ENCODE measurements at regions not wholly inside any gene's neighbourhood (a gene's known extent, or its start where the extent isn't known, plus 50 kb on each side); places are given as distances from the start of the nearest gene placed in this dataset.

GRCh38 chr2:78423631-78424030 is 601.9 kb upstream of the REG3G start:
- Mint-ChIP-seq H3K4me3 (no peak overlapping the region), H3K27ac (no peak overlapping the region), H3K36me3 (ENCODE audit: insufficient read depth in 1 of 3, low read depth in 3 of 3) (no peaks in the 10 kb centered on the region), H3K4me1 (no peaks in the 10 kb centered on the region), H3K9me3 (no peaks in the 10 kb centered on the region), H3K27me3 (ENCODE audit: low read depth) (no peaks in the 10 kb centered on the region)
- Histone ChIP-seq H3K18ac (ENCODE audit: insufficient read length, low read depth, low read length) (no peak overlapping the region), H3K14ac (ENCODE audit: insufficient read depth, low read length) (no peak overlapping the region), H3K4ac (ENCODE audit: low read depth, low read length) (no peak overlapping the region), H3K23me2 (ENCODE audit: insufficient read length, low read depth, low read length, poor library complexity, severe bottlenecking) (no peaks in the 10 kb centered on the region), H4K8ac (replicated peaks; ENCODE audit: insufficient read length, low read depth, low read length) (no peak overlapping the region), H3K27me3 (ENCODE audit: insufficient read depth, low read length) (no peaks in the 10 kb centered on the region), H3K79me2 (ENCODE audit: insufficient read depth, low read length) (no peaks in the 10 kb centered on the region), H2BK120ac (ENCODE audit: low read depth, low read length, poor library complexity, severe bottlenecking) (no peak overlapping the region), H2AFZ (ENCODE audit: low read length) (no peak overlapping the region), H3K27ac (ENCODE audit: insufficient read length, low read depth, low read length) (no peak overlapping the region), H2BK20ac (ENCODE audit: low read depth, low read length, poor library complexity, severe bottlenecking) (no peak overlapping the region), H3K4me1 (ENCODE audit: insufficient read depth, low read length) (no peaks in the 10 kb centered on the region), H2BK5ac (ENCODE audit: insufficient read length, low read length) (no peak overlapping the region), H2AK5ac (ENCODE audit: insufficient read length, low read length) (no peak overlapping the region), H3K79me1 (ENCODE audit: insufficient read depth, low read depth, low read length, poor library complexity, severe bottlenecking) (no peaks in the 10 kb centered on the region), H4K5ac (ENCODE audit: insufficient read length, low read depth, low read length) (no peak overlapping the region), H3K4me2 (ENCODE audit: insufficient read depth, insufficient read length, low read length) (no peak overlapping the region), H4K91ac (ENCODE audit: insufficient read length, low read depth, low read length) (no peak overlapping the region), H3K9ac (ENCODE audit: extremely low read depth, insufficient read length, low read length) (no peak overlapping the region), H4K20me1 (ENCODE audit: control insufficient read depth, insufficient read depth, insufficient read length) (no peaks in the 10 kb centered on the region), H3T11ph (ENCODE audit: low read length) (no peak overlapping the region), H3K9me3 (ENCODE audit: control insufficient read depth, low read depth, low read length) (no peaks in the 10 kb centered on the region), H2BK15ac (ENCODE audit: low read depth, low read length) (no peak overlapping the region), H3K56ac (ENCODE audit: insufficient read length, low read depth, low read length) (no peak overlapping the region), H3K23ac (ENCODE audit: insufficient read length, low read depth, low read length) (no peak overlapping the region), H2BK12ac (ENCODE audit: insufficient read length, low read depth, low read length) (no peak overlapping the region)
- DNase-seq = no peak
- WGBS (ENCODE audit: extremely low coverage, insufficient read length, low lambda C conversion rate) = no CpG with 5 or more reads among the region's 1 CpG
- no peak for TF ChIP-seq CTCF (conservative IDR thresholded peaks at IDR 0.05)

Measured in H9 (cell line).